ENCODE measurements at regions not wholly inside any gene's neighbourhood (a gene's known extent, or its start where the extent isn't known, plus 50 kb on each side); places are given as distances from the start of the nearest gene placed in this dataset.

GRCh38 chr6:84441456-84441855 is 214.0 kb upstream of the CEP162 start:
- H3K9ac ChIP-seq (ENCODE audit: control insufficient read depth, extremely low read depth, insufficient read depth, low read length), result no peak overlapping the region
- H2AFZ ChIP-seq (ENCODE audit: control insufficient read depth, low read length), result no peak overlapping the region
- no peak for TF ChIP-seq EZH2 (IDR thresholded peaks at IDR 0.05; ENCODE audit: low read length)
- no peak for TF ChIP-seq CTCF (optimal IDR thresholded peaks at IDR 0.05 in 1 of 3, IDR thresholded peaks at IDR 0.05 in 1 of 3, conservative IDR thresholded peaks at IDR 0.05 in 1 of 3; ENCODE audit: extremely low read depth in 1 of 3, insufficient read depth in 2 of 3, low read length in 3 of 3)
- H3K9me3 ChIP-seq (ENCODE audit: control insufficient read depth, low read depth, low read length), result no peaks in the 10 kb centered on the region
- H3K4me3 ChIP-seq (ENCODE audit: control insufficient read depth in 2 of 3, extremely low read depth in 1 of 3, insufficient read depth in 2 of 3, low read depth in 1 of 3, low read length in 3 of 3), result no peak overlapping the region
- H3K4me2 ChIP-seq (ENCODE audit: control insufficient read depth, extremely low read depth, insufficient read depth, low read depth, low read length), result no peak overlapping the region
- H3K27me3 ChIP-seq (ENCODE audit: control insufficient read depth, extremely low read depth, insufficient read depth, low read length), result no peaks in the 10 kb centered on the region
- H3K27ac ChIP-seq (ENCODE audit: control insufficient read depth, insufficient read depth, low read length), result no peak overlapping the region
- H3K4me1 ChIP-seq (ENCODE audit: control insufficient read depth, extremely low read depth, insufficient read depth, low read length), result no peaks in the 10 kb centered on the region
- H3K36me3 ChIP-seq (ENCODE audit: control insufficient read depth in 2 of 2, extremely low read depth in 1 of 2, insufficient read depth in 2 of 2, low read length in 2 of 2), result no peaks in the 10 kb centered on the region
- no peaks in the 10 kb centered on the region for H3K9me1 ChIP-seq (ENCODE audit: control insufficient read depth, extremely low read depth, insufficient read depth, low read length)
- dilution Hi-C loops (cut with MboI; ENCODE audit: extremely low pct_ligation_motif_present, low sequenced_read_pairs), result loop anchor here (25.0 kb wide), 1 partner anchor 871 kb away; no protein-coding TSS in a partner anchor
- no peaks in the 10 kb centered on the region for H4K20me1 ChIP-seq (ENCODE audit: control insufficient read depth, extremely low read depth, insufficient read depth, low read length)
- H3K79me2 ChIP-seq (ENCODE audit: control insufficient read depth, insufficient read depth, low read length), result no peaks in the 10 kb centered on the region
- DNase-seq (ENCODE audit: low read depth, low spot score) (no peak), FAIRE-seq (no peak)

DNA sequence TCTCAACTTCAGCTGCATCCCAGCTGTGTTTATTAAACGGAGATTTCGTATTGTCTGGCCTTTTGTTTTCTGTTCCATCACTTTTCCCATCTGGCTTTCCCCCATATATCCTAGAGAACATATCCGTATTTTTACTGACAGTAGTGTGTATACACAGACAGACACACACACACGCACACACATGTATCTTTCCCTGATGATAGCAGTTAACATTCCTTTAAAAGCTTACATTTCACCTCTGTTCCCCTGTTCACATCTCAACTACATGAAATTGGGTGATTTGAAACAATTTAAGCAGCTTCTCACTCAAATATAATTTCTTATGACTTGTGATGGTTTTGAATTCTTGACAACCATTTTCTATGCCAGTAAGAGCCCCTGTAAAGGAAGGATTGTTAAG is 207.1 kb upstream of the CEP162 start:
- Histone ChIP-seq H3K4me3 (ENCODE audit: control insufficient read depth in 2 of 3, extremely low read depth in 1 of 3, insufficient read depth in 2 of 3, low read depth in 1 of 3, low read length in 3 of 3) (no peak overlapping the region), H2AFZ (ENCODE audit: control insufficient read depth, low read length) (no peak overlapping the region), H3K27ac (ENCODE audit: control insufficient read depth, insufficient read depth, low read length) (no peak overlapping the region), H3K9me3 (ENCODE audit: control insufficient read depth, low read depth, low read length) (no peaks in the 10 kb centered on the region), H3K36me3 (ENCODE audit: control insufficient read depth in 2 of 2, extremely low read depth in 1 of 2, insufficient read depth in 2 of 2, low read length in 2 of 2) (no peaks in the 10 kb centered on the region), H4K20me1 (ENCODE audit: control insufficient read depth, extremely low read depth, insufficient read depth, low read length) (no peaks in the 10 kb centered on the region), H3K9ac (ENCODE audit: control insufficient read depth, extremely low read depth, insufficient read depth, low read length) (no peak overlapping the region), H3K4me1 (ENCODE audit: control insufficient read depth, extremely low read depth, insufficient read depth, low read length) (no peaks in the 10 kb centered on the region), H3K9me1 (ENCODE audit: control insufficient read depth, extremely low read depth, insufficient read depth, low read length) (no peaks in the 10 kb centered on the region), H3K4me2 (ENCODE audit: control insufficient read depth, extremely low read depth, insufficient read depth, low read depth, low read length) (no peak overlapping the region), H3K79me2 (ENCODE audit: control insufficient read depth, insufficient read depth, low read length) (no peaks in the 10 kb centered on the region), H3K27me3 (ENCODE audit: control insufficient read depth, extremely low read depth, insufficient read depth, low read length) (no peaks in the 10 kb centered on the region)
- no peak for FAIRE-seq
- dilution Hi-C loops (cut with MboI; ENCODE audit: extremely low pct_ligation_motif_present, low sequenced_read_pairs), result loop anchor here (25.0 kb wide), 1 partner anchor 878 kb away; no protein-coding TSS in a partner anchor
- TF ChIP-seq CTCF (optimal IDR thresholded peaks at IDR 0.05 in 1 of 3, IDR thresholded peaks at IDR 0.05 in 1 of 3, conservative IDR thresholded peaks at IDR 0.05 in 1 of 3; ENCODE audit: extremely low read depth in 1 of 3, insufficient read depth in 2 of 3, low read length in 3 of 3) (no peak), EZH2 (IDR thresholded peaks at IDR 0.05; ENCODE audit: low read length) (no peak)
- no peak for DNase-seq (ENCODE audit: low read depth, low spot score)

Measured in keratinocyte (primary cell).